Middle frontal gyrus (tissue), 1 donor: ENCODE measurements at regions not wholly inside any gene's neighbourhood (a gene's known extent, or its start where the extent isn't known, plus 50 kb on each side); places are given as distances from the start of the nearest gene placed in this dataset.
"Not testable (repeated sequence)": the region's sequence is repeated elsewhere in the genome, so short reads cannot be mapped to it uniquely, and the experiment has no call there.

Experiments
- DNase-seq: peaks from one replicate; pipeline ENCODE4 v3.0.0-alpha.2; 2015; ENCODE audit warnings: low spot score; ENCODE audit errors: extremely low spot score

GRCh38 chr7:153404781-153405279, 645.3 kb downstream of the ACTR3B start:
- DNase-seq, result no peak

- DNase-seq, result no peak
Observed at GRCh38 chr7:153405704-153406485, 646.3 kb upstream of the DPP6 start.

- DNase-seq, result no peak
Observed at GRCh38 chr7:153406486-153406872, 645.7 kb upstream of the DPP6 start.

- no peak for DNase-seq
Observed at GRCh38 chr7:153407291-153408046, 644.7 kb upstream of the DPP6 start.

GRCh38 chr7:153408360-153409335, 643.5 kb upstream of the DPP6 start:
- no peak for DNase-seq

GRCh38 chr7:153409567-153410342, 642.4 kb upstream of the DPP6 start:
- DNase-seq, result not testable (repeated sequence)

GRCh38 chr7:153410997-153411642, 641.1 kb upstream of the DPP6 start:
- DNase-seq, result not testable (repeated sequence)

GRCh38 chr7:153412114-153412823, 639.9 kb upstream of the DPP6 start:
- DNase-seq, result not testable (repeated sequence)

- DNase-seq, result not testable (repeated sequence)
Observed at GRCh38 chr7:153412824-153413198, 639.4 kb upstream of the DPP6 start.

GRCh38 chr7:153413199-153413539, 639.0 kb upstream of the DPP6 start:
- no peak for DNase-seq

GRCh38 chr7:153413540-153414287, 638.5 kb upstream of the DPP6 start:
- DNase-seq, result no peak

- DNase-seq, result no peak
Observed at GRCh38 chr7:153414288-153414629, 637.9 kb upstream of the DPP6 start.

- DNase-seq, result no peak
Observed at GRCh38 chr7:153415632-153416031, 636.6 kb upstream of the DPP6 start.

- DNase-seq, result no peak
Observed at GRCh38 chr7:153422291-153423209, 629.6 kb upstream of the DPP6 start.

GRCh38 chr7:153423210-153423590, 629.0 kb upstream of the DPP6 start:
- DNase-seq, result no peak

GRCh38 chr7:153430931-153431330, 621.3 kb upstream of the DPP6 start:
- no peak for DNase-seq

- DNase-seq, result no peak
Observed at GRCh38 chr7:153432063-153432462, 620.1 kb upstream of the DPP6 start.

- DNase-seq, result no peak
Observed at GRCh38 chr7:153433223-153433622, 619.0 kb upstream of the DPP6 start.
